Activated CD4-positive, alpha-beta T cell treated with anti-CD3 and anti-CD28 coated beads for 1 hour (primary cell): ENCODE measurements at regions not wholly inside any gene's neighbourhood (a gene's known extent, or its start where the extent isn't known, plus 50 kb on each side); places are given as distances from the start of the nearest gene placed in this dataset.

ENCODE experiments used
- DNase-seq: peaks from one replicate; pipeline ENCODE4 v3.0.0-alpha.2; 2020

DNA sequence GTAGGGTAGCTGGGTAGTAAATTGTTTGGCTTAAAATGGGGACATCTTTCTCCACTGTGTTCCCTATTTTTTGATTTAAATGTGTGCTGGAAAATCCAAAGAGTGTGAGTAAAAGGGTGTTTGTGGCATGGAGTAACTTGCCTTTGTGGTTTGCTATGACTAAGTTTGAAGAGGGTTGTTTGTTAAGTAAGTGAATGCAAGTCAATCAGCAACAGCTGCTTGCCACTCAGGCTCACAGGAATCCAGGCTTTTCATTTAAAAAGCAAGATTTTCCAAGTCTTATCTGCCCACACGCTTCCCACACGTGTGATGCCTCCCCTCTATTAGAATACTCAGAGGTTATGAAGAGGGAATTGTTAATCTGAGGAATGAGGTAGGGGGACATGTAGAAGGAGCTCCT, 847.7 kb upstream of the RBFOX1 start:
- DNase-seq = no peak

DNA sequence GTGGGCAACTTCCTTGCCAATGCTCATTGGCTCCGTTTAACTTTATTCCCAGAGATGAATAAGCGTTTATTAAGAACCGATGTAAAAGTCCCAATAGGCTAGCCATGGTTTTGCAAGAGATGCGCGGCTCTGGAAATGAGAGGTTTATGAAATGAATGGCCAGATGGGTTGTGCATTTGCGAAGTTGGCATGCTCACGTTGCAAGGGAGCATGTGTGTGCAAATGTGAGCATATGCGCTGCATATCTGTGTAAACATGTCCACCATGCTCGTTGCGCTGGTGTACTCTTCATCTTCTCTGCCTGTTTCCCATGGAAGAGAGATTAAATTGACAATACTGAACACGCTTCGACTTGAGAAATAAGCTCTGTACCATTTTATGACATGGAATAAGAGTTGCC, 848.6 kb upstream of the RBFOX1 start:
- DNase-seq = no peak

- DNase-seq = no peak
These were observed 849.1 kb upstream of the RBFOX1 start for GRCh38 chr16:6483469-6484033.

- no peak for DNase-seq
These were observed 849.8 kb upstream of the RBFOX1 start for GRCh38 chr16:6482696-6483468.

GRCh38 chr16:6481894-6482293, 850.8 kb upstream of the RBFOX1 start:
- no peak for DNase-seq

DNA sequence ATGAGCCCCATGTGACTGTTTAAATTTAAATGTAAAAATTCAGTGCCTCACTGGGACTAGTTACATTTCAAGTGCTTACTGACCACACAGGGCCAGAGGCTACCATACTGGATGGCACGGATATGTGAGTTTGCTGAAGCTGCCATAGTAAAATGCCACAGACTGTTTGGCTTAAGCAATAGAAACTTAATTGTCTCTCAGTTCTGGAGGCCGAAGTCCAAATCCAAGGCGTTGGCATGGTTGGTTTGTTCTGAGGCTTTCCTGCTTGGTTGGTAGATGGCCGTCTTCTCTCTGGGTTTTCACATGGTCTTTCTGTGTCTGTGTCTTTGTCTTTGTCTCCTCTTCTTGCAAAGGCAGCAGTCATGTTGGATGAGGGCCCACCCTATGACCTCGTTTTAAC, 878.9 kb upstream of the RBFOX1 start:
- DNase-seq = no peak

- no peak for DNase-seq
These were observed 885.4 kb upstream of the RBFOX1 start for GRCh38 chr16:6447021-6447790.

GRCh38 chr16:6446370-6446769, 886.3 kb upstream of the RBFOX1 start:
- DNase-seq = no peak

GRCh38 chr16:6439129-6439528, 893.5 kb upstream of the RBFOX1 start:
- DNase-seq = no peak

GRCh38 chr16:6428861-6429260, 903.8 kb upstream of the RBFOX1 start:
- no peak for DNase-seq

- no peak for DNase-seq
These were observed 905.0 kb upstream of the RBFOX1 start for GRCh38 chr16:6427621-6428020.

- DNase-seq = no peak
These were observed 925.0 kb upstream of the RBFOX1 start for GRCh38 chr16:6407596-6407995.

DNA sequence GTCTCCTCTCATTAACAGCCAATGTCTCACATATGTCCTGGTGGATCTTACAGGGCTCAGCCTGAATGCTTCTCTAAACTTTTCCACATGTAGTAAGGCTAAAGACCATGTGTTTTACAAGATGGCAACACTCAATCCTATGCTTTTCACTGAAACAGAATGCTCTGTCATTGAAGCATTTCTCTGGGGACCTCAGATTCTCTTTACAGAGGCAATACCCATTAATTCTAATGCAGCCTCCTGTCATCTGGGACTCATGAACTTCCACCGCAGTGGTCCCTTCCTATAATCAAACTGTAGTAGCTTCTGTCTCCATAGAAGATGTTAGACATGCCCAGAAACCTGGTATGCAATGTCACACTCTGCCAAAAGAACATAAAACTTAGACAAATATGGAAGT, 926.6 kb upstream of the RBFOX1 start:
- DNase-seq = no peak

GRCh38 chr16:6382924-6383459, 949.7 kb upstream of the RBFOX1 start:
- DNase-seq = no peak

DNA sequence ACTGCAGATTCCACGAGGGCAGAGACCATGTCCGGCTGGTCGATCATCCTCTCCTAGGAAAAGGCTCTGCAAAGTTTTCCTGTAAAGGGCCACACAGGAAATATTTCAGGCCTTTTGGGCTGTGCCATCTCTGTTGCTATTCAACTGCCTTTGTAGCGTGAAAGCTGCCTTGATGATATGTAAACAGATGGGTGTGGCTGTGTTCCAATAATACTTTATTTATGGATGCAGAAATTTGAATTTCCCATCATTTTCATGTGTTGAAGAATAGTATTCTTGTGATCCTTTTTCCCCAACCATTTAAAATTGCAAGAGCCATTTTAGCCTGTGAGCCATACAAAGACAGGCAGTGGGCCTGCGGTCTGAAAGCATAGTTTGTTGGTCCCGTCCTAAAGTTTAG, 950.7 kb upstream of the RBFOX1 start:
- no peak for DNase-seq

GRCh38 chr16:6377956-6378355, 954.7 kb upstream of the RBFOX1 start:
- DNase-seq = no peak

- DNase-seq = no peak
These were observed 957.1 kb upstream of the RBFOX1 start for GRCh38 chr16:6375465-6376075.

DNA sequence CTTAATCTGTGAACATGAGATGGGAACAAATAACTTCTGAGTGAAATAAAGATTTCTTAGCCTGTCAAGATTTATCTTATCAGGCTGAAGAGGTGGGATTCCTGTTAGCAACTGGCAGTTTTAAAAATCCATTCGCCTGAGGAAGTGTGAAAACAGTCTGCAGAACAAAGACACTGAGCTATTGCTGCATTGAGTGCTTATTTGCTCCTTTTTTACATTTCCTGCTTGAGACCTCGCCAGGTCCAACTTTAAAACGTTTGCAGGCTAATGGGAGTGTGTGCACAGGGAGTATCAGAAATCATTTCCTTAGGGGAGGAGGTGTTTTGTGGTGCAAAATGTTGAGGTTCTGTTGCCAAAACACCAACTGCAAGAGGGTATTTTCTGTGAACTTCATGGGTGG, 957.8 kb upstream of the RBFOX1 start:
- no peak for DNase-seq

DNA sequence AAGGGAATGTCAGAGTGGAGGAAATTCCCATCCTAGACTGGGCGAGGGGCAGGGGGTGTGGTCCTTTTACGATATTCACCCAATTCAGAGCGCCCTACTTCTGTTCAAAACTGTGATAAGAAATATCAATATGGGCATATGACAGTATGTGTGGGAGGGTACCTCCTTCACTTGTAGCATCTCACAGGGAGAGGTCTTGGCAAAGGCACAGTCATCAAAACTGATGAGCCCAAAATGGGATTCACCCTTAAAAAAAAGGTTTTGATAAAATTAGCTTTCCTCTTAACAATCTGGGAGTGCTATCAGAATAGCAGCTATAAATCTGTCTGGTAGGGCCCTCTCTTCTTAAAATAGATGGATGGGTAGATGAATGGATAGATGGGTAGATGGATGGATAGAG, 967.8 kb upstream of the RBFOX1 start:
- no peak for DNase-seq

- DNase-seq = no peak
These were observed 968.6 kb upstream of the RBFOX1 start for GRCh38 chr16:6363896-6364607.

DNA sequence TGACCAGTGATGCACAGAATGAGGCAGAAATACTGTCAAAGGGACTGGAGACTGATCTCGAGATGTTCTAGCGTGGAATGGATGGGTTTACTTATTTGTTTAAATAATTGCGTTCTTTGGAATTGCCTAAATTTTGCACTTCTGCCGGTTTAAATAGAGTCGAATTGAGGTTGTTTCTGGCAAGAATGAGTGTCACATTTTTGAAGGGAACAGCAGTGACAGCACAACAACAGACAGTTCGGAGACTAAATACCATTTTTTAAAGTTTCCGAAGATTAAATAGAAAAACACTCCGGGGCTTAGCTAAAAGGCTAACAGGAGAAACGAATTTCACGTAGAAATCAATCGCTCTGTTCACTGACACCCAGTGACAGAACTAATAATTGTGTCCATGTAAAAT, 969.2 kb upstream of the RBFOX1 start:
- no peak for DNase-seq

DNA sequence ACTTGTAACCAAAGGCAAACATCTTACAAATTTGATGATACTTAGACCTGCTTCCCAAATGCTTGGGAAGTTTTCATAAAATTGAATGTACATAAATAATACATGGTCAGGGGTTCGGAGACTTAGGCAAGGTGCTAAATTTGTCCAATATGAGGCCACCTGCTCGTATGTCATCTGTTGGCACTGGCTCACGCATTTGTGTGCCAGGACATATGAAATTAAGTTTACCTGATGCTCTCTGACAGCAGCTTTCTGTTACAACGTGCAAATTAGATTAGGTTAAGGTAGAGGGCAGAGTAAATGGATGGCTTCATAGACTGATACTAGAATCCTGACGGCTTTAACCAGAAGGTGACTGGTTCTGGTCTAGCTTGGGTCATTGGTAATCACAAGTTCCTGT, 970.3 kb upstream of the RBFOX1 start:
- no peak for DNase-seq

- no peak for DNase-seq
These were observed 972.0 kb upstream of the RBFOX1 start for GRCh38 chr16:6360641-6361040.
